GM12801 (cell line): ENCODE measurements at regions not wholly inside any gene's neighbourhood (a gene's known extent, or its start where the extent isn't known, plus 50 kb on each side); places are given as distances from the start of the nearest gene placed in this dataset.

ENCODE experiments used
- CTCF ChIP-seq: IDR thresholded peaks from one replicate; pipeline ENCODE4 v1.5.1; 2011; ENCODE audit warnings: control low read depth; ENCODE audit not compliant: insufficient read length; ENCODE audit errors: extremely low read depth

- TF ChIP-seq CTCF, result no peak
Measured at GRCh38 chr7:10284001-10284400, 689.7 kb upstream of the PHF14 start.

- TF ChIP-seq CTCF, result no peak
Measured at GRCh38 chr7:10299384-10299783, 674.3 kb upstream of the PHF14 start.

- no peak for TF ChIP-seq CTCF
Measured at GRCh38 chr7:10300577-10300976, 673.1 kb upstream of the PHF14 start.

GRCh38 chr7:10308276-10308675 is 665.4 kb upstream of the PHF14 start:
- TF ChIP-seq CTCF, result no peak

- TF ChIP-seq CTCF, result no peak
Measured at GRCh38 chr7:10312942-10313341, 660.7 kb upstream of the PHF14 start.

GRCh38 chr7:10315881-10316280 is 657.8 kb upstream of the PHF14 start:
- no peak for TF ChIP-seq CTCF

- no peak for TF ChIP-seq CTCF
Measured at GRCh38 chr7:10316488-10316887, 657.2 kb upstream of the PHF14 start.

- TF ChIP-seq CTCF, result no peak
Measured at GRCh38 chr7:10325395-10325794, 648.3 kb upstream of the PHF14 start.
